ENCODE measurements at regions not wholly inside any gene's neighbourhood (a gene's known extent, or its start where the extent isn't known, plus 50 kb on each side); places are given as distances from the start of the nearest gene placed in this dataset.

DNA sequence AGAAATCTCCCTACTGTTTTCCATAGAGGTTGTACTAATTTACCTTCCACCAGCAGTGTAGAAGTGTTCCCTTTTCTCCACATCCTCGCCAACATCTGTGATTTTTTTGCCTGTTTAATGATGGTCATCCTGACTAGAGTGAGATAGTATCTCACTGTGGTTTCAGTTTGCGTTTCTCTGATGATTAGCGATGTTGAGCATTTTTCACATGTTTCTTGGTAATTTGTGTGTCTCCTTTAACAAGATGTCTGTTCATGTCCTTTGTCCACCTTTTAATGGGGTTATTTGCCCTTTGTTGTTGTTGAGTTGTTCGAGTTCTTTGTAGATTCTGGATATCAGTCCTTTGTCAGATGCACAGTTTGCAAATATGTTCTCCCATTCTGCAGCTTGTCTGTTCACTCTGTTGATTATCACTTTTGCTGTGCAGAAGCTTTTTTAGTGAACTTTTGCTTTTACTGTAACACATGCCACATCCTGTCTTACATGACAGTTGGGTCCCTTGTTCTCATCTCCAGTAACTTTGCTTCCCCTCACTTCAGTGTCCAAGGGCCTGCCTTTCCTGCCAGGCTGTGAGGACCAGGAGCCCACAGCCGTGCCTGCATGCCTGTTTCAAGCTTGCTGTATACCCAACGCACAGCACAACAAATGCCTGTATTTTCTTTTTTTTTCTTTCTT lies 64.9 kb downstream of the SPRING1 start:
- H3K9me3 ChIP-seq (ENCODE audit: control insufficient read depth, low read depth, low read length) = no peaks in the 10 kb centered on the region
- H2BK5ac ChIP-seq (ENCODE audit: insufficient read length, low read length) = no peak overlapping the region
- H4K91ac ChIP-seq (ENCODE audit: insufficient read length, low read depth, low read length) = no peak overlapping the region
- no peak for DNase-seq
- H3K56ac ChIP-seq (ENCODE audit: insufficient read length, low read depth, low read length) = no peak overlapping the region
- no peak overlapping the region for H3K9ac ChIP-seq (ENCODE audit: extremely low read depth, insufficient read length, low read length)
- no peak overlapping the region for H2AFZ ChIP-seq (ENCODE audit: low read length)
- no peak overlapping the region for H2BK15ac ChIP-seq (ENCODE audit: low read depth, low read length)
- no peak overlapping the region for H3K4me2 ChIP-seq (ENCODE audit: insufficient read depth, insufficient read length, low read length)
- no peaks in the 10 kb centered on the region for H3K4me1 ChIP-seq (ENCODE audit: insufficient read depth, low read length)
- no peak overlapping the region for H2BK12ac ChIP-seq (ENCODE audit: insufficient read length, low read depth, low read length)
- H4K5ac ChIP-seq (ENCODE audit: insufficient read length, low read depth, low read length) = no peak overlapping the region
- H2BK120ac ChIP-seq (ENCODE audit: low read depth, low read length, poor library complexity, severe bottlenecking) = no peak overlapping the region
- no peak overlapping the region for H3T11ph ChIP-seq (ENCODE audit: low read length)
- no peak overlapping the region for H3K27ac ChIP-seq (ENCODE audit: insufficient read length, low read depth, low read length)
- H2AK5ac ChIP-seq (ENCODE audit: insufficient read length, low read length) = no peak overlapping the region
- no peaks in the 10 kb centered on the region for H3K36me3 Mint-ChIP-seq (ENCODE audit: insufficient read depth in 1 of 3, low read depth in 3 of 3)
- no peak overlapping the region for H2BK20ac ChIP-seq (ENCODE audit: low read depth, low read length, poor library complexity, severe bottlenecking)
- H3K14ac ChIP-seq (ENCODE audit: insufficient read depth, low read length) = no peak overlapping the region
- H3K18ac ChIP-seq (ENCODE audit: insufficient read length, low read depth, low read length) = no peak overlapping the region
- no peaks in the 10 kb centered on the region for H3K23me2 ChIP-seq (ENCODE audit: insufficient read length, low read depth, low read length, poor library complexity, severe bottlenecking)
- H3K27ac Mint-ChIP-seq = no peak overlapping the region
- no peaks in the 10 kb centered on the region for H3K27me3 ChIP-seq (ENCODE audit: insufficient read depth, low read length)
- H4K8ac ChIP-seq (replicated peaks; ENCODE audit: insufficient read length, low read depth, low read length) = no peak overlapping the region
- no peaks in the 10 kb centered on the region; a peak in 1 of 5 replicates for H3K9me3 Mint-ChIP-seq
- H3K79me1 ChIP-seq (ENCODE audit: insufficient read depth, low read depth, low read length, poor library complexity, severe bottlenecking) = no peaks in the 10 kb centered on the region
- no peak overlapping the region for H3K4ac ChIP-seq (ENCODE audit: low read depth, low read length)
- H3K4me1 Mint-ChIP-seq = peaks cover 4 to 10% of the 10 kb centered on the region in 2 experiments; a peak in 3 of 4 replicates
- H3K23ac ChIP-seq (ENCODE audit: insufficient read length, low read depth, low read length) = no peak overlapping the region
- TF ChIP-seq, protein P1, sequence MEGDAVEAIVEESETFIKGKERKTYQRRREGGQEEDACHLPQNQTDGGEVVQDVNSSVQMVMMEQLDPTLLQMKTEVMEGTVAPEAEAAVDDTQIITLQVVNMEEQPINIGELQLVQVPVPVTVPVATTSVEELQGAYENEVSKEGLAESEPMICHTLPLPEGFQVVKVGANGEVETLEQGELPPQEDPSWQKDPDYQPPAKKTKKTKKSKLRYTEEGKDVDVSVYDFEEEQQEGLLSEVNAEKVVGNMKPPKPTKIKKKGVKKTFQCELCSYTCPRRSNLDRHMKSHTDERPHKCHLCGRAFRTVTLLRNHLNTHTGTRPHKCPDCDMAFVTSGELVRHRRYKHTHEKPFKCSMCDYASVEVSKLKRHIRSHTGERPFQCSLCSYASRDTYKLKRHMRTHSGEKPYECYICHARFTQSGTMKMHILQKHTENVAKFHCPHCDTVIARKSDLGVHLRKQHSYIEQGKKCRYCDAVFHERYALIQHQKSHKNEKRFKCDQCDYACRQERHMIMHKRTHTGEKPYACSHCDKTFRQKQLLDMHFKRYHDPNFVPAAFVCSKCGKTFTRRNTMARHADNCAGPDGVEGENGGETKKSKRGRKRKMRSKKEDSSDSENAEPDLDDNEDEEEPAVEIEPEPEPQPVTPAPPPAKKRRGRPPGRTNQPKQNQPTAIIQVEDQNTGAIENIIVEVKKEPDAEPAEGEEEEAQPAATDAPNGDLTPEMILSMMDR (conservative IDR thresholded peaks at IDR 0.05) = no peak
- WGBS (ENCODE audit: extremely low coverage, insufficient read length, low lambda C conversion rate) = no CpG with 5 or more reads among the region's 6 CpGs
- no peaks in the 10 kb centered on the region for H4K20me1 ChIP-seq (ENCODE audit: control insufficient read depth, insufficient read depth, insufficient read length)
- no peaks in the 10 kb centered on the region for H3K79me2 ChIP-seq (ENCODE audit: insufficient read depth, low read length)
- no peak overlapping the region for H3K4me3 Mint-ChIP-seq
- no peaks in the 10 kb centered on the region; the same call in 1 of the 2 replicates for H3K27me3 Mint-ChIP-seq (ENCODE audit: low read depth)

Measured in H9 (cell line).